ENCODE measurements at regions not wholly inside any gene's neighbourhood (a gene's known extent, or its start where the extent isn't known, plus 50 kb on each side); places are given as distances from the start of the nearest gene placed in this dataset.

DNA sequence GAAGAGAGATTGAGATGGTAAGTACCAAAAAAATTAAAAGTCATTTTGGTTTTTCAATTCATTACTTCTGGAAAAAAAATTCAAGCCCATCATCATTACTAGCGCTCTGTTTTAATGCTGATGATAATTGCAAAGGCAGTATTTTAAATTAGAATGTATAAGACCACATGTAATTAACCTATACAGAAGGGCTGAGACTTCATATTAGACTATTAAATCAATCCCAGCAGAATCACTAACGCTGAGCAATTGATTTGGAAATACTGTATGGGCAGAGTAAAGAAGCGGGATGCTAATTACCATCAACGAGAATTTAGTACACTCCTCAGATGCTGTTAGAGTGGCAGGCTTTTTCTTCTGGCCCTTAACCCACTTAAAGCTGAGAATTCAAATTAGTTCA is 165.0 kb downstream of the SLC4A3 start:
- TF ChIP-seq, protein P1, sequence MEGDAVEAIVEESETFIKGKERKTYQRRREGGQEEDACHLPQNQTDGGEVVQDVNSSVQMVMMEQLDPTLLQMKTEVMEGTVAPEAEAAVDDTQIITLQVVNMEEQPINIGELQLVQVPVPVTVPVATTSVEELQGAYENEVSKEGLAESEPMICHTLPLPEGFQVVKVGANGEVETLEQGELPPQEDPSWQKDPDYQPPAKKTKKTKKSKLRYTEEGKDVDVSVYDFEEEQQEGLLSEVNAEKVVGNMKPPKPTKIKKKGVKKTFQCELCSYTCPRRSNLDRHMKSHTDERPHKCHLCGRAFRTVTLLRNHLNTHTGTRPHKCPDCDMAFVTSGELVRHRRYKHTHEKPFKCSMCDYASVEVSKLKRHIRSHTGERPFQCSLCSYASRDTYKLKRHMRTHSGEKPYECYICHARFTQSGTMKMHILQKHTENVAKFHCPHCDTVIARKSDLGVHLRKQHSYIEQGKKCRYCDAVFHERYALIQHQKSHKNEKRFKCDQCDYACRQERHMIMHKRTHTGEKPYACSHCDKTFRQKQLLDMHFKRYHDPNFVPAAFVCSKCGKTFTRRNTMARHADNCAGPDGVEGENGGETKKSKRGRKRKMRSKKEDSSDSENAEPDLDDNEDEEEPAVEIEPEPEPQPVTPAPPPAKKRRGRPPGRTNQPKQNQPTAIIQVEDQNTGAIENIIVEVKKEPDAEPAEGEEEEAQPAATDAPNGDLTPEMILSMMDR (IDR thresholded peaks at IDR 0.05), result no peak
- no peak for TF ChIP-seq POLR2A (IDR thresholded peaks at IDR 0.05)

Measured in breast epithelium (tissue), 3 donors.